ENCODE measurements at regions not wholly inside any gene's neighbourhood (a gene's known extent, or its start where the extent isn't known, plus 50 kb on each side); places are given as distances from the start of the nearest gene placed in this dataset.

- H3K4me1 Mint-ChIP-seq, result no peaks in the 10 kb centered on the region
- no peak overlapping the region for H3K27ac Mint-ChIP-seq
- no peak for DNase-seq
- peaks cover 2 to 30% (median 6%) of the 10 kb centered on the region in 6 donors for H3K9me3 Mint-ChIP-seq
- H3K27me3 Mint-ChIP-seq (ENCODE audit: low read depth in 3 of 3), result peaks cover 0 to 1% (median 0%) of the 10 kb centered on the region in 3 donors
- no peaks in the 10 kb centered on the region for H3K36me3 Mint-ChIP-seq
- no peak overlapping the region for H3K4me3 Mint-ChIP-seq
Measured at GRCh38 chr4:85369703-85370380, 105.1 kb upstream of the ARHGAP24 start.

- no peak overlapping the region for H3K4me3 Mint-ChIP-seq
- no peaks in the 10 kb centered on the region for H3K36me3 Mint-ChIP-seq
- no peak overlapping the region for H3K27ac Mint-ChIP-seq
- H3K9me3 Mint-ChIP-seq, result peaks cover 2 to 25% (median 6%) of the 10 kb centered on the region in 6 donors
- H3K27me3 Mint-ChIP-seq (ENCODE audit: low read depth in 3 of 3), result peaks cover 0 to 1% (median 0%) of the 10 kb centered on the region in 3 donors
- H3K4me1 Mint-ChIP-seq, result no peaks in the 10 kb centered on the region
- no peak for DNase-seq
Measured at GRCh38 chr4:85370400-85371032, 104.4 kb upstream of the ARHGAP24 start.

GRCh38 chr4:85372966-85373365 is 102.0 kb upstream of the ARHGAP24 start:
- DNase-seq, result no peak
- peaks cover 2 to 15% (median 4%) of the 10 kb centered on the region in 6 donors for H3K9me3 Mint-ChIP-seq
- H3K27me3 Mint-ChIP-seq (ENCODE audit: low read depth in 3 of 3), result peaks cover 0 to 1% (median 0%) of the 10 kb centered on the region in 3 donors
- H3K4me1 Mint-ChIP-seq, result no peaks in the 10 kb centered on the region
- no peak overlapping the region for H3K4me3 Mint-ChIP-seq
- no peaks in the 10 kb centered on the region for H3K36me3 Mint-ChIP-seq
- H3K27ac Mint-ChIP-seq, result no peak overlapping the region

- no peak for DNase-seq
- no peak overlapping the region for H3K4me3 Mint-ChIP-seq
Measured at GRCh38 chr4:85376285-85376684, 98.7 kb upstream of the ARHGAP24 start.

GRCh38 chr4:85381968-85382367 is 93.0 kb upstream of the ARHGAP24 start:
- peaks cover 0 to 3% (median 0%) of the 10 kb centered on the region in 3 donors for H3K27me3 Mint-ChIP-seq (ENCODE audit: low read depth in 3 of 3)
- H3K36me3 Mint-ChIP-seq, result no peaks in the 10 kb centered on the region
- H3K9me3 Mint-ChIP-seq, result peaks cover 5 to 14% (median 7%) of the 10 kb centered on the region in 6 donors
- no peak overlapping the region for H3K4me3 Mint-ChIP-seq
- no peak for DNase-seq
- H3K27ac Mint-ChIP-seq, result no peak overlapping the region
- H3K4me1 Mint-ChIP-seq, result no peaks in the 10 kb centered on the region

More at GRCh38 chr4:85376285-85376684, 98.7 kb upstream of the ARHGAP24 start:
- peaks cover 0 to 6% (median 5%) of the 10 kb centered on the region in 6 donors for H3K9me3 Mint-ChIP-seq
- no peaks in the 10 kb centered on the region for H3K36me3 Mint-ChIP-seq
- H3K27me3 Mint-ChIP-seq (ENCODE audit: low read depth in 3 of 3), result no peaks in the 10 kb centered on the region
- H3K27ac Mint-ChIP-seq, result no peak overlapping the region
- H3K4me1 Mint-ChIP-seq, result no peaks in the 10 kb centered on the region

GRCh38 chr4:85391071-85391470 is 83.9 kb upstream of the ARHGAP24 start:
- H3K9me3 Mint-ChIP-seq, result peaks cover 6 to 34% (median 12%) of the 10 kb centered on the region in 6 donors
- H3K4me1 Mint-ChIP-seq, result no peaks in the 10 kb centered on the region
- no peak for DNase-seq
- H3K27ac Mint-ChIP-seq, result no peak overlapping the region
- H3K27me3 Mint-ChIP-seq (ENCODE audit: low read depth in 3 of 3), result no peaks in the 10 kb centered on the region
- H3K4me3 Mint-ChIP-seq, result no peak overlapping the region
- no peaks in the 10 kb centered on the region for H3K36me3 Mint-ChIP-seq

GRCh38 chr4:85391589-85392410 is 83.2 kb upstream of the ARHGAP24 start:
- Mint-ChIP-seq H3K4me3 (no peak overlapping the region), H3K4me1 (no peaks in the 10 kb centered on the region), H3K36me3 (no peaks in the 10 kb centered on the region), H3K9me3 (peaks cover 4 to 40% (median 13%) of the 10 kb centered on the region in 6 donors), H3K27me3 (ENCODE audit: low read depth in 3 of 3) (no peaks in the 10 kb centered on the region), H3K27ac (no peak overlapping the region)
- DNase-seq, result no peak

- Mint-ChIP-seq H3K27ac (no peak overlapping the region), H3K27me3 (ENCODE audit: low read depth in 3 of 3) (no peaks in the 10 kb centered on the region), H3K36me3 (no peaks in the 10 kb centered on the region), H3K4me3 (no peak overlapping the region), H3K9me3 (peaks cover 4 to 30% (median 9%) of the 10 kb centered on the region in 6 donors), H3K4me1 (no peaks in the 10 kb centered on the region)
- DNase-seq, result no peak
Measured at GRCh38 chr4:85393201-85393600, 81.7 kb upstream of the ARHGAP24 start.

GRCh38 chr4:85398276-85398675 is 76.7 kb upstream of the ARHGAP24 start:
- Mint-ChIP-seq H3K27ac (no peak overlapping the region), H3K4me1 (no peaks in the 10 kb centered on the region), H3K4me3 (no peak overlapping the region), H3K27me3 (ENCODE audit: low read depth in 3 of 3) (no peaks in the 10 kb centered on the region), H3K9me3 (peaks cover 0 to 37% (median 13%) of the 10 kb centered on the region in 6 donors), H3K36me3 (no peaks in the 10 kb centered on the region)
- DNase-seq, result no peak

GRCh38 chr4:85399270-85399669 is 75.7 kb upstream of the ARHGAP24 start:
- Mint-ChIP-seq H3K4me1 (no peaks in the 10 kb centered on the region), H3K36me3 (no peaks in the 10 kb centered on the region), H3K9me3 (peaks cover 0 to 34% (median 11%) of the 10 kb centered on the region in 6 donors), H3K27ac (no peak overlapping the region), H3K4me3 (no peak overlapping the region), H3K27me3 (ENCODE audit: low read depth in 3 of 3) (no peaks in the 10 kb centered on the region)
- DNase-seq, result no peak

- Mint-ChIP-seq H3K4me1 (no peaks in the 10 kb centered on the region), H3K27me3 (ENCODE audit: low read depth in 3 of 3) (no peaks in the 10 kb centered on the region), H3K36me3 (no peaks in the 10 kb centered on the region), H3K27ac (no peak overlapping the region), H3K9me3 (peaks cover 0 to 15% (median 9%) of the 10 kb centered on the region in 6 donors), H3K4me3 (no peak overlapping the region)
- no peak for DNase-seq
Measured at GRCh38 chr4:85402371-85402770, 72.6 kb upstream of the ARHGAP24 start.

- Mint-ChIP-seq H3K9me3 (peaks cover under 1 to 5% (median 2%) of the 10 kb centered on the region in 6 donors), H3K4me3 (no peak overlapping the region), H3K36me3 (no peaks in the 10 kb centered on the region), H3K4me1 (no peaks in the 10 kb centered on the region), H3K27me3 (ENCODE audit: low read depth in 3 of 3) (no peaks in the 10 kb centered on the region), H3K27ac (no peak overlapping the region)
- DNase-seq, result no peak
Measured at GRCh38 chr4:85406185-85406584, 68.8 kb upstream of the ARHGAP24 start.

- H3K4me1 Mint-ChIP-seq, result no peaks in the 10 kb centered on the region
- H3K4me3 Mint-ChIP-seq, result no peak overlapping the region
- H3K36me3 Mint-ChIP-seq, result no peaks in the 10 kb centered on the region
- H3K27me3 Mint-ChIP-seq (ENCODE audit: low read depth in 3 of 3), result no peaks in the 10 kb centered on the region
- peaks cover 0 to 7% (median 5%) of the 10 kb centered on the region in 6 donors for H3K9me3 Mint-ChIP-seq
- no peak overlapping the region for H3K27ac Mint-ChIP-seq
- no peak for DNase-seq
Measured at GRCh38 chr4:85407546-85407945, 67.4 kb upstream of the ARHGAP24 start.

GRCh38 chr4:85408301-85408700 is 66.6 kb upstream of the ARHGAP24 start:
- Mint-ChIP-seq H3K36me3 (no peaks in the 10 kb centered on the region), H3K27me3 (ENCODE audit: low read depth in 3 of 3) (no peaks in the 10 kb centered on the region), H3K27ac (no peak overlapping the region), H3K9me3 (peaks cover 0 to 12% (median 7%) of the 10 kb centered on the region in 6 donors), H3K4me3 (no peak overlapping the region), H3K4me1 (no peaks in the 10 kb centered on the region)
- no peak for DNase-seq
